GM21723 (cell line): ENCODE measurements at regions not wholly inside any gene's neighbourhood (a gene's known extent, or its start where the extent isn't known, plus 50 kb on each side); places are given as distances from the start of the nearest gene placed in this dataset.
"Not testable (repeated sequence)": the region's sequence is repeated elsewhere in the genome, so short reads cannot be mapped to it uniquely, and the experiment has no call there.

ENCODE experiments used
- ATAC-seq: cut with Tn5 transposase; IDR thresholded peaks from one replicate; pipeline ENCODE4 v1.9.1; 2021; ENCODE audit warnings: mild to moderate bottlenecking, moderate library complexity; ENCODE audit not compliant: unreplicated experiment

DNA sequence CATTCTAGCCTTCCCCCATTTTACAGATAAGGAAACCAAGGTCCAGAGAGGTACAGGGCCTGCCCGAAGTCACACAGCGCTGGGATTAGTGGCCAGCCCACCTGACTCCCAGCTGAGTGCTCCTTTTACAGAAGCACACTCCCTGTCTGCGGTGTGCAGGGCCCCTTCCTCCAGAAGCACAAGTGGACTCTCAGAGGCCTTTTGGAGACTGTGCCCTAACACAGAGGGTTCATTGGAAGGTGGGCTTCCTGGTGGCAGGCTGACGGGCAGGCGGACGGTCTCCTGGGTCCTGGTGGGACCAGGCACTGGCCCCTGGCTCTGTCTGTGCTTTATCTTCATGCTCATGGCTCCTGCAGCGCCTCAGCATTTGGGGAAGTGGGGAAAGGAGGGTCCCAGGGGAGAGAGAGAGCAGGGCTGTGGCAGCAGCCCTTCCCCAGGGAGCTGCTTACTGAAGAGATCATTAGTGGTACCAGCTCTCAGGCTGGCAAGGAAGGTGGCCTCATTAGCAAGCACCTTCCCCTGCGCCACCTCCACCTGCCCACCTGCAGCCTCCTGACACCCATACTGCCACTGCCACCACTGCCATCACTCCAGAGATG is 83.1 kb upstream of the GOLGA6L4 start:
- not testable (repeated sequence) for ATAC-seq

DNA sequence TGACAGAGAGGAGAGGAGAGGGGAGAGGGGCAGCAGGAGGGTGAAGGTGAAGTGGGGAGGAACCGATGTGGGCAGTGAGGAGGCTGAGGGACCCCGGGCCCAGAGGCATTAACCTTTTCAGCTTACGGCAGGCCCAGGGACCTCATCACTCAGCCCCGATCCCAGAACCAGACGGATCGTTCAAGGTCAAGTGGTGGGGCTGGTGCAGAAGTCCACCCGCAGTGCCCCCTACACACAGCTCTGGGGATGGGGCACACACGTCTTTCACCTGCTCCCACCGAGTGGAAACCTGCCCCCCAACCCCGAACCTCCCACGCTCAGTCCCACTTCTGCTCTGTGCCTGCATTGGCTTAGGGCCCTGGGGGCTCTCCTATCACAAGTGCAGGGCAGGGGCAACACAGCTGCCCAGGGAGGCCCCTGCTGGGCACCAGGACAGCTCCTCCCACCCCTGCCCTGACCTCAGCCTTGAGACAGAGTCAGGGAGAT is 81.9 kb upstream of the GOLGA6L4 start:
- ATAC-seq: not testable (repeated sequence)

DNA sequence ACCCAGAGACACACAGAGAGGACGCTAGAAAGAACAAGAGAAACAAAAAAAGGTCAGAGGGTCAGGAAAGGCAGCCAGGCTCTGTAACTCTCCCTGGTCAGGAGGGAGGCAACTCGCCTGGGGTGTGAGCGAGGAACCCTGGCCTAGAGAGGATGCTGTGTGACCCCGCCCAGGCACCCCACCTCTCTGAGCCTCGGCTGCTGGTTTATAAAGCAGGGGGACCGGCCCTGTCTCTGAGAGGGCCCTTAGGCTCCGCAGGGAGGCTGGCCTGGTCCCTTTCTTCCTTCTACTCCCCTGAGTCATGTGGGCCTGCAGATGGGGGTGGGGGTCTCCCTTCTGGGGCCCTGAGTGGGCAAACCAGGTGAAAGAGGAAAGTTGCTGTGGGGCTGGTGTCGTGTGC is 81.3 kb upstream of the GOLGA6L4 start:
- ATAC-seq: not testable (repeated sequence)

DNA sequence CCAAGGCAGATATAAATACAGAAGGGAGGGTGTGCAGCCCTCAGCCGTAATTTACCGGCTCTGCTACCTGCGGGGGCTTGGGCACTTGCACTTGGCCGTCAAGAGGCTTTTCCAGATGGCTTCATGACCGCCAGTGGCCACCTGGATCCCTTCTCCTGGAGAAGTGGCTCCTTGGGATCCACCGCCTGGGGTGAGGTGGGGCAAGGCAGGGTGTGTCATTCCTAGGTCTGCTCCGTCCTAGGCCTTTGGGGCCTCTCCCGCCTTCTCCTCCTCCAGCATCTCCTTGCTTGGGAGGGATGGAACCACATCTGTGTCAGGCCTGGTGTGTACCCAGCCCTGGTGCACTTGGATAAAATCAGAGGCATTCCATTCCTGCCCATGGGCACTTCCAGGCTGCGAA is 80.8 kb upstream of the GOLGA6L4 start:
- ATAC-seq: not testable (repeated sequence)

DNA sequence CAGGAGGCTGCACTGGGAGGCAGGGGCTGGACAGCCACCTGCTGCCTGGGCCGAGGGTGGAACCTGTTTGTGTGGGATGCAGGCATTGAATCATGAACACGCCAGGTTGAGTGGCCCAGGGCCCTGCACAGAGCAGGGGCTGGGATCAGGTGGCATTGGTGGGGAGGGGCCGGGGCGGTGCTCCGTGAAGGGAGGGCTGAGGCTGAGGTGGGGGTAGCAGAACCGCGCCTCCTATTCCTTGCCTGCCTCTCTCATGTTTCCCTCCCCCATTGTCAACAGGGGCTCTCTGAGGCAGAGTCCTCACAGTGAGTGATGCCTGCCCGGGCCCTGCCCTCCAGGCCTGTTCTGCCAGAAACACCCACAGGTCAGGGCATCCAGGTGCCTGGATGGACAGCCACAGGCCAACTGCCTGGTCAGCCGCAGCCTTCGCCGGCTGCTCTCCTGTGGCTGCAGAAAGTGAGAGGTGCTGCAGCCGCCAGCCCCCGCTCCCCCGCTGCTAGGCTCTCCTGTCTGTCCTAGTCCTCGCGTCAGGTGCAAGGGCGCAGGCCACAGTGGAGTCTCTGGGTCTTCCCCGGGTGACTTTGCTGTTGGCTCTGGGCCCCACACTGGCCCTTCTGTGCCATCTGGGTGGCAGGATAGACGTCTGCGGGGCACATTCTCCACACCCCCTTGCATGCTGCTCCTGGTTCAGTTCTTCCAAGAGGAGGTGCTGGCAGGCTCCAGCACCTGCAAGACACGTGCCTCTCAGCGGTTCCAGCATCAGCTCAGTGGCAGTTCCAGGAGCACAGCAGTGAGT is 79.6 kb upstream of the GOLGA6L4 start:
- not testable (repeated sequence) for ATAC-seq

DNA sequence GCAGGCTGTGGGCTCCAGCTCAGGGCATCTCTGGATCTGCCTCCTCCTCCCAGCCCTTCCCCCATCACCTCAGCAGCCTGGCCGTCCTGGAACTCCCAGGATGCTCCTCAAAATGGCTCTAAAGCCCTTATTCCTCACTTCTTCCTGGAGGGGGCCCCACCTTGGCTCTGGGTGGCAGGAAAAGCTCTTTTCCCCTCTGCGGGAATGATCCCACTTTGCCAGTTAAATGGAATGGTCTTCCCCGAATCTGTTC is 79.1 kb upstream of the GOLGA6L4 start:
- ATAC-seq: not testable (repeated sequence)

DNA sequence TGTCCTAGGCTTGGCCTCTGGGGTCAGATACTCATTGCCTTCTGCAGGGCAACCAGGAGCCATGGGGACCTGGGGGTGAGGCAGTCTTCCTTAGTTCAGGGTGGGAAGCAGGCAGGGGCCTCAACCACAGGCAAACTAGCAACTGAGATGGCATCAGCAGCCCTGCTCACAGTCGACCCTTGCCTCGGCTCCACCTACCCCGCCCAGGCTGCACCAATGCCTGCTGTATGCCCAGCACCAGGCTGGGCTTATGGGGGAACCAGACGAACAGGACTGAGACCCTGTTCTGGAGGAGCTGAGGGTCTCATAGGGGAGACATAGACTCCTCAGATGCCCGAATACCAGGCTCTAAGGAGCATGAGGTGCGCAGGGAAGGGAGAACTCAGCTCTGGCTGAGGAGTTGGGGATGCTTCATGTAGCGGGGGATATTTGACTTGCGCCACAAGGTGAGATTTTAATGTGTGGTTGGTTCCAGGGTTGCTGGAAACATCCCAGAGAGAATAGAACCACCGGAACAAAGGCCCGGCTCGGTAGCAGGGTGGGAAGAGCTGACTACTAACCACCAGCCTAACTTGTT is 78.4 kb upstream of the GOLGA6L4 start:
- not testable (repeated sequence) for ATAC-seq

DNA sequence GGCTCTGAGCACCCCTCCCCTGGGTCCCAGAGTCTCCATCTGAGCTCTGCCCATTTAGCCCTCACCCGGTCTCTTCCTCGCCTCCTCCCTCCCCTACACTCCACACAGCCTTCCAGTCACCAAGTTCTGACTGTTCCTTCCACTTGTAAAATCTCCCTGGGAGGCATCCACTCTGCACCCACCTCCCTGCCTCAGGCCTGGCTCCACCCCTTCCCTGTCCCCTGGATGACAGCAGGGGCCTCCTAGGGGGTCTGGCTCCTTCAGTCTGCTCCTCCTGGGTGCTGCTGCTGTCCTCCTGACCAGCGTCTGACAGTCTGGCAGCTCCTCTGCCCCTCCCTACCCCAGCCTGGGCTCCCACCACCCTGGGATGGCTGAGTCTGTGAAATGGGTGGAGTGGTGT is 77.7 kb upstream of the GOLGA6L4 start:
- ATAC-seq: not testable (repeated sequence)

DNA sequence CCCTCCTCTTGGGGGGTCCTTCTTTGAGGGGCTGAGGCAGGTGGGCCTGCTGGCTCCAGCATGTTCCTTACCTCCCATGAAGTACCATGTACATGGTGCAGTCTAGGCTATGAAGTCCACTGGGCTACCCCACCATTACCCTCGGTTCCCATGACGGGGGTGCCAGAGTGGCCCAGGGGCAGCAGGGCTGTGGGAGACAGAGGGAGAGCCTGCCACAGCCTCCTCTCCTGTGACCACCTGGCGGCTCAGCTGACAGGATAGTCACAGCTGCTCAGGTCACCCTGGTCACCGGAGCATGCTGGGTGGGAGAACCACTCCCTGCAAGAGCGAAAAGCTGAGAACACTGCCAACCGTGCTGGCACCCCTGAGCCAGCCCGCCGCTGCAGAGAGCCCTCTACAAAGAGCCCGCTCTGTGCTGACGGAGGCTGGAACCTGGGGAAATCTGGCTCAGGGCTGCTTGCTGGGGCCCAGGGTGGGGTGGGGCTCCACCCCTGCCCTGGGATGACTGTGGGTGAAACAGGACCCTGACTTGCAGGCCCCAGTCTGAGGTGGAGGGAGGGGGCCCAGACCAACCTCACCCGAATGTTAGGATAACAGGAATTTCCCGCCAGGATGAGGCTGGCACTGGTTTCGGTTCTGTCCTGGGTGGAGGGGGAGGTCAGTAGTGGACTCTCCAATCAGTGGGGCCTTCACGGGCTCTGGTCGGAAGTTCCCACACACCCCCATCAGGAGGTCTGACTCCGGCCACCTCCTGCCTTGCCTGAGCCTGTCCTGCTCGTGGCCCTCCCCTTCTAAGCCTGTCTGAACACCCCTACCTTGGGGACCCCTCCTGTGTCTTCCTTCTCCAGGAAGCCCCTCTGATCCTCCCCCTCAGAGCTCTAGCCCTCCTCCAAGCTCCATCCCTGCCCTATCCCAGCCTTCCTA is 76.0 kb upstream of the GOLGA6L4 start:
- ATAC-seq: not testable (repeated sequence)

DNA sequence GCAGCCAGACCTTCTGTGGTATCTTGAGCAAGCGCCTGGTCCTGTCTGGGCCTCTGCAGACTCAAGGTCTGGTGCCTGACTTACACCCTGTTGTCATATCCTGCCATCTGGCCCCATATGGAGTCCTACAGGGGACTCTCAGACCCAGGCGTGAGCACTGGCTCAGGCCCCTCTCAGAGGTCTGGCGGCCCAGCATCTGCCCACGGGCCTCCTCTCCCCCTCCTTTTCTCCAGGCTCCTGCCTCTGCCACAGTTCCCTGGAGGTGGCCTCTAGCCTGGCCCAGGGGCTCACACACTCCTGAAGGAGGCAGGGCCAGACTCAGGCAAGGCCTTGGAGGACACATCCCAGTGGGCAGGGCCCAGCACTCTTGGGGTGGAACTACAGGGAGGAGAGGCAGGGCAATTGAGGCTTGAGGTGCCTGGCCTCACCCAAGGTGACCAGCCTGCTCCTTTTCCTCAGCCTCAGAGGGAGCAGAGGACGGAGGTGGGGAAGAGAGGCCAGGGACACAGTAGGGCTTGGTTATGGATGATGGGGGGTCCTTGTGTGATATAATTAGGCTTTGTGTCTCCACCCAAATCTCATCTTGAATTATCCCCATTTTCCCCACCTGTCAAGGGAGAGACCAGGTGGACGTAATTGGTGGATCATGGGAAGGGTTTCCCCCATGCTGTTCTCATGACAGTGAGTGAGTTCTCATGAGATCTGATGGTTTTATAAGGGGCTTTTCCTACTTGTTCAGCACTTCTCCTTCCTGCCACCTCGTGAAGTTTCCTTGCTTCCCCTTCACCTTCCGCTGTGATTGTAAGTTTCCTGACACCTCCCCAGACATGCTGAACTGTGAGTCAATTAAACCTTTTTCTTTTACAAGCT is 70.9 kb upstream of the GOLGA6L4 start:
- not testable (repeated sequence) for ATAC-seq

DNA sequence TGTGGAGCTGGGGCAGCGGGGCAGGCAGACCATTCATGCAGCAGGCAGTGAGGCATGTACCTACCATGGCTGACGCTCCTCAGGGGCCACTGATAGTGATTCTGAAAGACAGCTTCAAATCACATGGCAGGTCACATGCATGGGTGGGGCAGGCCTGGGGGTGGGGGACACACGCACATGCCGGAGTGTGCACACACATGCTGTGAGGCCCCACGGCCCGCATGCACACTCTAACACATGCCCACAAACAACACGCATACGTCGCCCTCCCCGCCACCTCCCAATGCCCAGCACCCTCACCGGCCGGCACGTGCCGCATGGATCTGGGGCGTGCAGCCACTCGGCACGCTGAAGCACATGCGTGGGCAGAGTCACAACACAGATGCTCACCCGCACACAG is 65.5 kb upstream of the GOLGA6L4 start:
- ATAC-seq: not testable (repeated sequence)

DNA sequence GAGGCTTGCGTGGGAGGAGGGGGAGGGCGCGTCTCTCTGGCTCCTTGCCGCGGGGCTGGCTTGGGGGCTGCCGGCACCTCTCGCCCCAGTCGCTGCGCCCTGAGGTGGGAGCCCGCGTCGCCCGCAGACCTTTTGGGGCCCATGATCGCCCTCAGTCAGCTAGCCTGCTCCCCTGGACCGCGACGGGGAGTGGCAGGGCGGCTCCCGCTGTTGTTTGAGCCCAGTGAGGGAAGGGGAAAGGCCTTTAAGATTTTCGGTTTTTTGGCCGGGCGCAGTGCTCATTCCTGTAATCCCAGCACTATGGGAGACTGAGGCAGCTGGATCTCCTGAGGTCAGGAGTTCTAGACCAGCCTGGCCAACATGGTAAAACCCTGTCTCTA is 62.4 kb upstream of the GOLGA6L4 start:
- not testable (repeated sequence) for ATAC-seq
